OCI-LY7 (cell line): ENCODE measurements at regions not wholly inside any gene's neighbourhood (a gene's known extent, or its start where the extent isn't known, plus 50 kb on each side); places are given as distances from the start of the nearest gene placed in this dataset.

Experiments
- BruUV-seq: library from RNA; stranded (reverse); fragments of 400-500 nt; replicated peaks from 2 replicates; lab custom pipeline; 2021; lab: Mats Ljungman, UMichigan
- CTCF ChIA-PET: fragments of 300-600 bp; sonication (Branson Sonifier 250); formaldehyde crosslinking; loops from one replicate; lab custom pipeline; 2022; ENCODE audit warnings: antibody characterized with exemption; ENCODE audit not compliant: unreplicated experiment; lab: Charles Lee
- POLR2A ChIA-PET: fragments of 300-600 bp; sonication (Branson Sonifier 250); formaldehyde crosslinking; loops from one replicate; lab custom pipeline; 2022; ENCODE audit warnings: antibody characterized with exemption; lab: Charles Lee
- DNase-seq: peaks from one replicate; pipeline ENCODE4 v3.0.0-alpha.2; 2015; ENCODE audit warnings: low spot score
- H2AFZ ChIP-seq: fragments of 200-600 bp; sonication (generic), shearing (Covaris generic); 2 replicates; pipeline ENCODE4 v1.6.1; 2014; ENCODE audit warnings: mild to moderate bottlenecking, antibody characterized with exemption, low read length, moderate library complexity
- H3K27ac ChIP-seq: fragments of 200-600 bp; sonication (generic); 2 replicates; pipeline ENCODE4 v1.5.1; 2014; ENCODE audit warnings: mixed run types, low read depth, mild to moderate bottlenecking, moderate library complexity, low read length, inconsistent platforms; ENCODE audit not compliant: poor library complexity, severe bottlenecking
- H3K36me3 ChIP-seq: fragments of 200-600 bp; sonication (generic); 2 replicates; pipeline ENCODE4 v1.6.1; 2014; ENCODE audit warnings: mild to moderate bottlenecking, antibody characterized with exemption, low read length, moderate library complexity, mixed read lengths; ENCODE audit not compliant: insufficient read depth
- H3K4me1 ChIP-seq: fragments of 200-600 bp; sonication (generic); 2 replicates; pipeline ENCODE4 v1.5.1; 2014; ENCODE audit warnings: mild to moderate bottlenecking, low read length; ENCODE audit not compliant: insufficient read depth, poor library complexity, severe bottlenecking
- H3K4me2 ChIP-seq: fragments of 200-600 bp; sonication (generic); 2 replicates; pipeline ENCODE4 v1.6.1; 2014; ENCODE audit warnings: mild to moderate bottlenecking, low read length
- H3K4me3 ChIP-seq: fragments of 200-600 bp; sonication (generic); 2 replicates; pipeline ENCODE4 v1.5.1; 2014; ENCODE audit warnings: mild to moderate bottlenecking, low read depth, low read length; ENCODE audit not compliant: poor library complexity, severe bottlenecking
- H3K79me2 ChIP-seq: fragments of 200-600 bp; sonication (generic); 2 replicates; pipeline ENCODE4 v1.6.1; 2016; ENCODE audit warnings: low read depth, mild to moderate bottlenecking, low read length, moderate library complexity, mixed read lengths; ENCODE audit not compliant: insufficient read depth
- H3K9me2 ChIP-seq: fragments of 200-600 bp; sonication (generic); 2 replicates; pipeline ENCODE4 v1.6.1; 2016; ENCODE audit warnings: mild to moderate bottlenecking, low read length, mixed read lengths; ENCODE audit not compliant: insufficient read depth
- H3K9me3 ChIP-seq: fragments of 200-600 bp; sonication (generic); 2 replicates; pipeline ENCODE4 v1.6.1; 2014; ENCODE audit warnings: mild to moderate bottlenecking, mixed run types, low read length, mixed read lengths
- H4K20me1 ChIP-seq: fragments of 200-600 bp; sonication (generic); 2 replicates; pipeline ENCODE4 v1.6.1; 2014; ENCODE audit warnings: mild to moderate bottlenecking, antibody characterized with exemption, low read length, moderate library complexity, mixed read lengths; ENCODE audit not compliant: insufficient read depth
- EZH2phosphoT487 ChIP-seq: fragments of 200-600 bp; sonication (generic); IDR thresholded peaks from 2 replicates; pipeline ENCODE4 v1.6.1; 2018; ENCODE audit warnings: low read depth, borderline replicate concordance, mild to moderate bottlenecking, mixed run types, antibody characterized with exemption, low read length, moderate library complexity, mixed read lengths
- intact Hi-C: fragments of 100-400 bp; cut with micrococcal nuclease; formaldehyde crosslinking; loops from one replicate; pipeline ENCODE4 v1.10.0; 2022; ENCODE audit not compliant: unreplicated experiment
- TF ChIP-seq, protein P1 (sequence below): fragments of 200-600 bp; sonication (generic); conservative IDR thresholded peaks from 2 replicates; pipeline ENCODE4 v1.5.1; 2014; ENCODE audit warnings: mild to moderate bottlenecking, antibody characterized with exemption, low read length, moderate library complexity, mixed read lengths

DNA sequence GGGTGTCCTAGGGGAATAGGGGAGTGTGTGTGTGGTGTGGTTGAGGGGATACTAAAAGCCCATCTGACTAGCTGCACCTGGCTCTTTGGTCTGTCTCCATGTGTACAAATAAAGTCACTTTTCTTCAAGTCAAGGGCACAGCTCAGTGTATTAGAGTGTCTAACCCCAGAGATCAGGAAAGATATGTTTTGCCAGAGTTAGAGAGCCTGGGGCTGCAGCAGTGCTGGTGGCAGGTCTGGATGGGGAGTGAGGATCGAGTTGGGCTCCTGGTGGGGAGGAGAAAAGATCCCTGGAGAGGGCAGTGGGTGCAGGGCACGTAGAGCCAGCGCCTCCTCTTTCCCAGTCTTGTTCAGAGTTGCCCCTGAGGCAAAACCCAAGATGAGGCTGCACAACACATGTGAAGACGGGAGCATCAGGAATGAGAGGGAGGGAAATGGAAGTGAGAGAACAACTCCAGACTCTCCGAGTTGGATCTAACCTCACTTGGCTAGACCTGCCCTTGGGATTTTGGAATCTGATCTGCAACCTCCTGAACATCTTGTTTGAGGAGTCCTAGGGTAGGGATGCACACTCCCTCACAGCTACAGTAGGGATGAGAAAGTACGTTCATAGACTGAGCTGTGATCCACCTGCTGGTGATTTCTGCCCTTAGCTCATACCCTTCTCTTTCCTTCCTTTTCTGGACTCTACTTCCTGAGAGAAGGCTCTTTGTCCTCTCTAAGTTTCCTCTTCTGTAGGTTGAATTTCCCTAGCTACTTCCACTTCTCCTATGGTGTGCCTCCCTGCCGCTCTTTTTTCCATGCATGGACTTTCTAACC, 309.9 kb downstream of the ZSWIM6 start:
- TF ChIP-seq EZH2phosphoT487 = no peak
- TF ChIP-seq, protein P1, sequence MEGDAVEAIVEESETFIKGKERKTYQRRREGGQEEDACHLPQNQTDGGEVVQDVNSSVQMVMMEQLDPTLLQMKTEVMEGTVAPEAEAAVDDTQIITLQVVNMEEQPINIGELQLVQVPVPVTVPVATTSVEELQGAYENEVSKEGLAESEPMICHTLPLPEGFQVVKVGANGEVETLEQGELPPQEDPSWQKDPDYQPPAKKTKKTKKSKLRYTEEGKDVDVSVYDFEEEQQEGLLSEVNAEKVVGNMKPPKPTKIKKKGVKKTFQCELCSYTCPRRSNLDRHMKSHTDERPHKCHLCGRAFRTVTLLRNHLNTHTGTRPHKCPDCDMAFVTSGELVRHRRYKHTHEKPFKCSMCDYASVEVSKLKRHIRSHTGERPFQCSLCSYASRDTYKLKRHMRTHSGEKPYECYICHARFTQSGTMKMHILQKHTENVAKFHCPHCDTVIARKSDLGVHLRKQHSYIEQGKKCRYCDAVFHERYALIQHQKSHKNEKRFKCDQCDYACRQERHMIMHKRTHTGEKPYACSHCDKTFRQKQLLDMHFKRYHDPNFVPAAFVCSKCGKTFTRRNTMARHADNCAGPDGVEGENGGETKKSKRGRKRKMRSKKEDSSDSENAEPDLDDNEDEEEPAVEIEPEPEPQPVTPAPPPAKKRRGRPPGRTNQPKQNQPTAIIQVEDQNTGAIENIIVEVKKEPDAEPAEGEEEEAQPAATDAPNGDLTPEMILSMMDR = no peak
- Histone ChIP-seq H3K36me3 (no peaks in the 10 kb centered on the region), H3K4me2 (no peak overlapping the region), H2AFZ (no peak overlapping the region), H3K27ac (no peak overlapping the region), H3K4me1 (no peaks in the 10 kb centered on the region), H3K9me2 (no peaks in the 10 kb centered on the region), H3K79me2 (no peaks in the 10 kb centered on the region), H3K4me3 (no peak overlapping the region), H3K9me3 (no peaks in the 10 kb centered on the region), H4K20me1 (no peaks in the 10 kb centered on the region)
- intact Hi-C loops = no loop called here
- ChIA-PET CTCF (no interaction called here), POLR2A (interaction anchor here (1.1 kb wide), 1 partner anchor 9 kb away, joined by 3 read pairs; no protein-coding TSS in a partner anchor)
- no peak for DNase-seq
- BruUV-seq = no TSS peak

DNA sequence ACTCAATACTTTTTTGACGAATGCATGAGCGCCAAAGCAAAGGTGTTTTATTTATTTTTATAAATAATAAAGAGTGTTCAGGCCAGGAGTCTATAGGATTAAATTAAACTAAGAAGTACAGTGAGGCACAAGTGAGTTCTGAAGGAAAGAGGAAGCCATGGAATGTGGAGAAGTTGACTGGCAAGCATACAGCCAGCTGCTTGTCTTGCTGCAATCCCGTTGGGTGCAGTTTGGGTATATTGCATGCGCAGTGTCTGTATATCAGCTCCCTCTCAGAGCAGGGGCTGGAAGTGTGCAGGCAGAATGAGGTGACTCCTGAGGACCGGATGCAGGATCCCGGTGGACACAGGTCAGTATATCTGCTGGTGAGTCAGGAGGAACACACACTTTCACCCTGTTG, 315.6 kb downstream of the ZSWIM6 start:
- no peak overlapping the region for H3K4me3 ChIP-seq
- no peak overlapping the region for H3K4me2 ChIP-seq
- intact Hi-C loops = no loop called here
- DNase-seq = no peak
- H3K9me2 ChIP-seq = no peaks in the 10 kb centered on the region
- H3K4me1 ChIP-seq = no peaks in the 10 kb centered on the region
- no peak overlapping the region for H3K27ac ChIP-seq
- ChIA-PET POLR2A (no interaction called here), CTCF (interaction anchor here (1.0 kb wide), 1 partner anchor 13 kb away, joined by 3 read pairs; no protein-coding TSS in a partner anchor)
- H3K79me2 ChIP-seq = no peaks in the 10 kb centered on the region
- H4K20me1 ChIP-seq = no peaks in the 10 kb centered on the region
- H2AFZ ChIP-seq = no peak overlapping the region
- no peaks in the 10 kb centered on the region for H3K9me3 ChIP-seq
- no peak for TF ChIP-seq EZH2phosphoT487
- TF ChIP-seq, protein P1 = no peak
- no peaks in the 10 kb centered on the region for H3K36me3 ChIP-seq
- no TSS peak for BruUV-seq

GRCh38 chr5:61649231-61649630, 317.2 kb downstream of the ZSWIM6 start:
- BruUV-seq = no TSS peak
- intact Hi-C loops = no loop called here
- H3K4me1 ChIP-seq = no peaks in the 10 kb centered on the region

More at GRCh38 chr5:61649231-61649630, 317.2 kb downstream of the ZSWIM6 start:
- H4K20me1 ChIP-seq = no peaks in the 10 kb centered on the region
- H3K4me2 ChIP-seq = no peak overlapping the region
- TF ChIP-seq EZH2phosphoT487 = no peak
- TF ChIP-seq, protein P1 = no peak
- H2AFZ ChIP-seq = no peak overlapping the region
- H3K79me2 ChIP-seq = no peaks in the 10 kb centered on the region
- no peaks in the 10 kb centered on the region for H3K36me3 ChIP-seq
- H3K9me3 ChIP-seq = no peaks in the 10 kb centered on the region
- H3K4me3 ChIP-seq = no peak overlapping the region
- DNase-seq = no peak
- no peak overlapping the region for H3K27ac ChIP-seq
- H3K9me2 ChIP-seq = no peaks in the 10 kb centered on the region
- POLR2A ChIA-PET = no interaction called here
- CTCF ChIA-PET = no interaction called here
